AG08396 (cell line): ENCODE measurements at regions not wholly inside any gene's neighbourhood (a gene's known extent, or its start where the extent isn't known, plus 50 kb on each side); places are given as distances from the start of the nearest gene placed in this dataset.
"Not testable (repeated sequence)": the region's sequence is repeated elsewhere in the genome, so short reads cannot be mapped to it uniquely, and the experiment has no call there.

Source experiments
- DNase-seq: peaks from one replicate; pipeline ENCODE4 v3.0.0; 2012; ENCODE audit warnings: low spot score, mixed read lengths

DNA sequence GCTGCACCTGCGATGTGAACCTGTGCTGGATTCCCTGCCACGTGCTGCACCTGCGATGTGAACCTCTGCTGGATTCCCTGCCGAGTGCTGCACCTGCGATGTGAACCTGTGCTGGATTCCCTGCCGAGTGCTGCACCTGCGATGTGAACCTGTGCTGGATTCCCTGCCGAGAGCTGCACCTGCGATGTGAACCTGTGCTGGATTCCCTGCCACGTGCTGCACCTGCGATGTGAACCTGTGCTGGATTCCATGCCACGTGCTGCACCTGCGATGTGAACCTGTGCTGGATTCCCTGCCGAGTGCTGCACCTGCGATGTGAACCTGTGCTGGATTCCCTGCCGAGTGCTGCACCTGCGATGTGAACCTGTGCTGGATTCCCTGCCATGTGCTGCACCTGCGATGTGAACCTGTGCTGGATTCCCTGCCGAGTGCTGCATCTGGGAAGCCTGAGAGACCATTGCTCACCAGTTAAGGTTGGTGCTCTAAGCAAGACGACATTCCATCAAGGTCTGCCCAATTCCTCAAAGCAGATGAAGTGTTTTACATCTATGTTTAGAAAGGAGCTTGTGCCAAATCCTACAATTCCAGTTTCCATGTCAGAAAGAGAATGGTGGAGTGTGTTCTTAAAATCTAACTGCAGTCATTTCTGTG, 176.5 kb upstream of the B3GAT1 start:
- DNase-seq, result not testable (repeated sequence)

DNA sequence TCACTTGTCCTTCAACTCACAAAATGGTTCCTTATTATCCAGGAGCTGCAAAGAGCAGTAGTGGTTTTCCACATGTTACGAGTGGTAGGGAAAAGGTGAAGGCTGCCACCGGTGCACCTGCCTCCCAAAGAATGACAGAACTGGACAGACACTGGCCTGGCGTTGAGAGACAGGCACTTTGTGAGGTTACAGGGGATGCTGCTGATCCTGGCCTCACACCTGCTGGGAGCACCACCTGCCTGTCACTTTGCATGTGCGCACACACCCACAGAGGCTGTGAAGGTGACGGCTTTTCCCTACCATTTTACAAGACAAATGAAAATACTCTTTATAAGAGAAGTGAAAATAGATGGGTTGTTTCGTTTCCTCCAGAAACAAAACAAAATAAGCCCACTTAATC, 175.3 kb upstream of the B3GAT1 start:
- DNase-seq, result no peak

DNA sequence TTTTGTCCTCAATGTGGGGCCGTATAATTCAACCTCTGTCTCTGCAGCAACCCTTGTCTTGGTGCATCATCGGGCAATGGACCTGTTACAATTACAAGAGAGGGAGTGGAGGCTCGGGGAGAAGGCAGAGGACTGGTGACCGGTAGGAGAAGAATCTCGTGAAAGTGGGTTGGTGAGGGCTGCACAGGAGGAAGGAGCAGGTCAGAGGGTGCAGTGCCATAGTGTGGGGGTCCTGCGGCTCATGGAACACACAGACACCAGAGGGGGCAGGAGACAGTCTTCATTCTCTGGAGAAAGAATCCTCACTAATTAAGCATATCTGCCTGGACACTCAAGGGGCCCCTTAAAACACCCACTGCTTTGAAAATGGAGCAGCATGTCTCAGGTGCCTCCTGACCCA, 174.7 kb upstream of the B3GAT1 start:
- DNase-seq, result no peak

DNA sequence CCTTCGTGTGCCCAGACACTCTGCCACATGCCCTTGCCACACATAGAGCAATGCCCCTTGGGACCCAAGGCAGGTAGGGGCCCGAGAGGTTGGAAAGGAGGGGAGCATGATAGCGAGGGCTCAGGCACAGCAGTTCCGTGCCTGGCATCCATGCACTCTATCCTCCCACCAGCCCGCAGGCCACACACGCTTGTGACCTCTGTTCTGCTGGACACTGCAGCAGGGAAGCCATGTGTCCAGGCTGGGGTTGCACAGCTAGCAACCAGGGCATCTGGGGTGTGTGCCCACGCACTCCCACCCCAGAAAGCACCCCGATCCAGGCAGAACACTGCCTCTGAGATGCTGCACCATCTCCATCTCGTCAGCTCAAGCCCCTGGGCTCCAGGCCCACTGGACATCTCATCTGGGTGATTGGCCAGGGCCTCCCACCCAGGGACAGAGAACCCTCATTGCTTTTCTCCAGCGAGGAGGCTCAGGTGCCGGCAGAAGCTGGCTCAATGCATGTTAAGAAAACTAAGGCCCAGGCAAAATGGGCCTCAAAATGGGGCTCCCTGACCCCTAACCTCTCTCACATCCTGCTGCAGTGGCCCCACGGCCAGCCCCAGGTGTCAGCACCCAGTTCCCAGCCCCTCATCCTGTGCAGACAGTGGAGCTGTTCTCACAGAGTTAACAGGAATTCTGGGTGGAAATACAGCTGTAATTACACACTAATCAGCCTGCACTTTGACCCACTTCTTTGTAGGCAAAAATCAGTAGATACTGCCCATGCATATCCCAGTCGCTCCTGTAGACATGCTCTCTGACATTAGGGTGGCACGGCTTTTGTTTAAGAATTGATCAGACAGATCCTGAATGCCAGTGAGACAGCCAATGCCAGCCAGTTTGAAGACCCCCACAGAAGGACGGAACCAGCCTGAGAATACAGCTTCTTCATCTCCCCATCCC, 173.9 kb upstream of the B3GAT1 start:
- no peak for DNase-seq

DNA sequence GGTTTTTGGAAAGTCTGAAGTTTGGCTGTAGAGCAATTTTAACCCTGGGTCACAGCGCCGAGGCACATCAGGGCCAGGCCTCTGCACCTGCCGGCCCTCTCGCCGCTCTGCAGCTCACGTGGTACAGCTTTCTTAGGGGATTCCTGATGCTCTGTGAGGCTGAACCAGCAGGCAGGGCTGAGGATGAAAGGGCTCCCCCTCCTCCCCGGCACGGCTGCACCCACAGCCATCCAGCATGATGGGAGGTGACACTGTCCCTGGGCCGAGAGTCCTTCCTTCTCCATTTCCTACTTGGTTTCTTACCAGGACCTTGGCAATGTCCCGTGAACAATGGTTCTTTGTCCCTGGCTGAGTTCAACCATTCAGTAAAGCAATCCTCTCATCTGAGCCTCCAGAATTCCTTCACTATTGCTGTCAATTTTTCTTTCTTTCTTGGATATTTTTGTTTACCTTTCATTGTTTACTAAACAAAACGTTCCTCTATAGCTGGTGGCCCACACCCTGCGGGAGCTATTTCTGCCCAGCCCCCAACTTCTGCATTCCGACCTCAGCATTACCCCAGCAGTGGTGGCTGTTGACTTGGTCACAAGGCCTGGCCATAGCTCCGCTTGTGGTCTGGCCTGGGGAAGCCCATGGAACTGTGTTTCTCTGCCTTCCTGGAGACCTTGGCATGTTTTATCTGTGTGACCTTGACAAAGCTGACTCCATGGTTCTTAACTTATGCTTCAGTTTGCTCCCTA, 172.8 kb upstream of the B3GAT1 start:
- no peak for DNase-seq

DNA sequence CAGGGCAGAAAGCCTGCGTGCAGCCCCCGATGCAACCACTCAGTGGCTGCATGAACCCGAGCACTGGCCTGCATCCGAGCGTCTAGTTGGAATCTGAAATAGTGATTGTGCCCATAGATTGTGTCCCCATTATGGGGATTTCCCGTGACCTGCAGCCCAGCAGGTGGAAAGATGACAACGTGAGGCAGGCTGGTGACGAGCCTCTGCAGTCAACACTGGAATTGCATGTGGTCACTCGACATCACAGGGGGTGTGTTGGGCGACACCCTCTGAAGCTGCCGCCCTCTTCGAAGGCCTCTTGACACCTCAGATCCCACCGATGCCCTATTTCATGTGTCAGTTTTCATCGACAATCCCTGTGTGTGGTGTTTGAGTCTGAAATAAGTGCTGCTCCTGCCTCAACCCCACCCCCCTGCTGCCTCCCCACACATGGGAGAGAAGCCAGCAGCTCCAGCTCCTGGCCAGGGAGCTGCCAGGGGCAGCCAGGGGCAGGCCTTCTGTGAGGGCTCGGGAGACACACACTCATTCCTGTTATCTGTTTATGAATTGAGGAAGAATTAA, 172.0 kb upstream of the B3GAT1 start:
- no peak for DNase-seq

DNA sequence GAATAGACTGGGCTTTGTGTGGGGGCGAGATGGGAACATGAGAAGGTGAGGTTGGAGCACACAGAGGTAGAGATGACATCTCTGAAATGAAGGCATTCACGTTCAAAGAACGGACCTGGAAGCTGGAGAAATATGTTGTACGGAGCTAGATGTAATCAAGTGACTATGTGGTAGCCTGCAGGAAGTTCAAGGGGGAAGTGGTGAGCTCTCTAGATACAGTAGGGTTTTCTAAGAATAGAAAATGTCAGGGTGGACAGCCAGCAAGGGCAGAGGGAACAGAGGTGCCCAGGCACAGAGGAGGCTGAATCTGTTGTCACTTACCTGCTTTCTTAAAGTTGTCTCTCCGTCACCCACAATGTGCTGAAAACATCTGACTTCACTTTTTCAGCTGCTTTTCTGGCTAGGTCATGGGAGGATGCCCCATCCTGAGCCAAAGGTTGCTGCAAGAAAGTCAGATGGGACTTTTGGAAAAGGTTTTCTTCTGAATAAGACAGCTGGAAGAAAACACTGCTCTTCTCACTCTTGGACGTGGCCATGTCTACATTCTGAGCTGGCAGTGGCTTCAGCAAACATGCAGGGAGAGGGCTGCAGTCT, 171.5 kb upstream of the B3GAT1 start:
- DNase-seq, result no peak

DNA sequence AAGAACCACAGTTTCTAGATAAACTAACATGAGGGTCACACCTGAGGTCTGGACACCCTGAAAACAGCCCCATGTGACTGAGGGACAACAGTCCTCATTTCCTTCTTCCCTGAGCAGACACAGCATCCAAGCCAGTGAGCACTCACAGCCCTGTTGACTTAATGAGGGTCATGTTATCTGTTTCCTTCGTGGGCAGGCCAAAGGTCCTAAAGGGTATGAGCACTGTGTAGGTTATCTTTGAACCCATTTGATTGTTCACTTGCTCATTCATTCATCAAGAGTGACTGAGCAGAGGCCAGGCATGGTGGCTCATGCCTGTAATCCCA, 170.7 kb upstream of the B3GAT1 start:
- no peak for DNase-seq

DNA sequence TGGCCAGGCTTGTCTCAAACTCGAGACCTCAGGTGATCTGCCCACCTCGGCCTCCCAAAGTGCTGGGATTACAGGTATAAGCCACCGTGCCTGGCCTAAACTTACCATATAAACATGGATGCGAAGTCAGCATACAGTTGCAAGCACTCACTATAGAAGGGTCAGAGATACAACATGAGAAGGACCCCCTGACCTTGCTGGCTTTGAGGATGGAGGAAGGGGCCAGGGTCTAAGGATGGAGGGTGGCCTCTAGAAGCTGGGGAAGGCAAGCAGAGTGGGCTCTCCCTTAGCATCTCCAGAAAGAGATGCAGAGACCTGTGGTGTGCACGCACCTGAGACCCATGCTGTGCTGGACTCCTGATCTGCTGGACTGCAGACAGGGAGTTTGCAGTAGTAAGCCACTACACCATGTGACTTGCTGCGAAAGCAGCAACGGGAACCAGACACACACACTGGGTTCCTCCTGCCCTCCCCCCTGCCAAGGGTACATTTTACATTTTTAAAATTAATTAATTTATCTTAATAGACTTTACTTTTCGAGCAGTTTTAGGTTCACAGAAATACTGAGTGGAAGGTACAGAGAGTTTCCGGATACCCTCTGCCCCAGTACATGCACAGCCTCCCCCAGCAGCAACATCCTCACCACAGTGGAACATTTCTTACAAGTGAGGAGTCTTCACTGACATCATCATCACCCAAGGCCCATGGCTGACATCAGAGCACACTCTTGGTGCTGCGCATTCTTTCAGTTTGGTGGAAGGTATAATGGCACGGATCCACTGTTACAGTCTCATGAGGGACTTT, 170.1 kb upstream of the B3GAT1 start:
- no peak for DNase-seq

DNA sequence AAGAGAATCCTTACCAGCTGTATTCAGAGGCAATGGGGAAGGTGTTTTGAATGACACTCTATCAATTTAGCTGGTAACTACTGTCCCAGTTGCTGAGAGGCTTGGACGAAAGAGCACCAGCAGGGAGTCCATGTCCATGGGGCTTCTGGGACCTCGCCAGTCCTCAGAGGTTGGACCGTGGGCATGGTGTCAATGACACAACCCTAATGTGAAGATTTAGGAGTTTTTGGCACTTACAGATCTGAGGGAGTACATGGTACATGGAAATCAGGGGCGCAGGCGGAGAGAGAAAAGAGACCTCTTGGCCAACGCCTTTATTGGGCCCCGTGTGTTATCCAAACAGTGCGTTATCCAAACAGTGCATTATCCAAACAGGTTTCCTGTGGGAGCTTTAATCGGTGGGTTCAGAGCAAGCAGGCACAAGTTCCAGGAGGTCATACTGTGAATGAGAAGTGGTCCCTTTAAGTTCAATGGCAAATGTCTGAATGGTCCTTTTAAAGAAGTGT, 169.1 kb upstream of the B3GAT1 start:
- no peak for DNase-seq

DNA sequence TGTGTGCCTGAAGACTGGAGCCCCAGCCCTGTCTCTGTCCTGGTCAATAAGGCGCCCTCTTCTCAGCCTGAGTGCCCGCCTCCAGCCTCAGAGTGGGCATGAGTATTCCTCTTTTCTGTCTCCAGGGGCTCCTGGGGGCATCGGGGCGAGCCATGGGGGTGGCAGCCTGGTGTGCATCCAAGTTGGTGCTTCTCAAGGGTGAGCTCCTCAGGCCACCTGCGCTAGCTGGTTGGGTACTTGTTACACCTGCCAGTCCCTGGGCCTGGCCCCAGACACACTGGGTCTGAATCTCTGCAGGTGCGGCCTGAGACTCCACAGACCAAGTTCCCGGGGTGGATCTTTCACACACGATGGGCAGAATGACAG, 168.6 kb upstream of the B3GAT1 start:
- no peak for DNase-seq

DNA sequence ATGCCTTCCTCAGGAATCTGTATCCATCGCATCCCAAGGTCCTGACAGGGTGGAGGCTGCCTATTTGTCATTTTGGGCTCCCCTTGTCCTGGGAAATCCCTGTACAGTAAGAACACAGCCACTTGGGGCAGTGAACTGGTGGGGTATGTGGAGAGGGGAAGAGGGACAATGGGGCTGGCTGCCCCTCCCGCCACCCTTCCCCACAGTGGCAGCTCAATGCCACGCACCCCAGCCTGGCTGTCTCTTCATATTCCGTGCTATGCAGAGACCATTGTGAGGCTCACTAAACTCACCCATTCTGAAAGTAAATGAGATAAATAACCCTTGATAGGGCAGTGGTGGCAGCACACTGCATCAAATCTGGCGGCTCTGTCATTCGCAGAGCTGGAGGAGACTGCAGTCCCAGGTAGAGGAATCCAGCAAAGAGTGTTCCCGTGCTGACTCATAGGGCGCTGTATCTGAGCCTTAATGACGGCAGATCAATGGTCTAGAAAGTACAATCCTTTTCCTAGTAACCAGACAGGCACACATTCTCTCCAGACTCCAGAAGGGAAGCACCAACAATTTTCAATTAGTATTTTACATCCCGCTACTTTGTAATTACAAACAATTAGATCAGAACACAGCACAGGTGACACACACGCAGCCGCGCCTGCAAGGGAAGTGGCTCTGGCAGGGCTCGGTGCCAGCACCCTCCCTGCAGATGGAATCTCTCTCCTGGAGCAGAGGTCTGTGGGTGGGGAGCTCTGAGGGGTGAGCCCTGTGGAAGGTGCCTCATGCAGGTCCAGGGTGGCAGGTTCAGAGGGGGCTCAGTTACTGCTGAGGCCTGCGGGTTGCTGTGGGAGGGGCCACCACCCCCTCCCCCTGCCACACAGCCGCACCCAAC, 167.9 kb upstream of the B3GAT1 start:
- DNase-seq, result no peak

DNA sequence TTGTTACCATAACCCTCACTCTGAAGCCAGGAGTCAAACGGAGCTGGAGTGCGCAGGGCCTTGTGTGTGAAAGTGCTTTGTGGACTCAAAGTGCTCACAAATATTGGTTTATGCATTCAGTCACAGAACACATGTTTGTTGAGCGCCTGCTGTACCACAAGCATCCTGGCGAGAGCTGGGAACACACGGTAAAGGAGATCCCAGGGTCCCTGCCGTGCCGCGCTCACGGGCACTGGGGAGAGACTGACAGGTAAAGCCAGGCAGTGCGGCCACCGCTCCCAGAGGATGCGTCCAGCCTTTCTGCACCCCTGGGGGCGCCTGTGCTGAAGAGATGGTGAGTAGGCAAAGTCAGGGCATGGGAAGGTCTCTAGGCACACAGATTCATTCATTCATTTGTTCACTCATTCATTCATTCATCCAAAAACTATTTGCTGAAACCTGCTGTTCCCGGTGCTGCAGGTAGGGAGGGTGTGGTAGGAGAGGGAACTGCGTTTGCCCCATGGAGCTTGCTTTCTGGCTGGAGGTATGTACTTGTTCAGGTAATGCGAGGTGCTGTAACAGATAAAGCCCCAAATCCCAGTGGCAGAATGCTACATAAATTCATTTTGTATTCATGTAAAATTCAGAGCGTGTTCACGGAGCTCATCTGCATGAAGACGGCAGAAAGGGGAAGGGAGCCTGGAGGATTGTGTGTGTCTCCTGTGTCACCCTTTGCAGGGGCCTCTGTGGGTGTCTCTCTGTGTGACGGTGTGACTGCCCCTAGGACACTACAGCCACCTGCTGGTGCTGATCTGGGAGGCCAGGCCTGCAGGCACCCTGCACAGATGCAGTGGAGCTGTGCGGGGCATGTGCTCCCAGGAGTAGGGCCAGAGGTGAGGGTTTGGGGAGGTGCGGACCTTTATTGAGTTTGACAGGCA, 167.0 kb upstream of the B3GAT1 start:
- DNase-seq, result no peak

DNA sequence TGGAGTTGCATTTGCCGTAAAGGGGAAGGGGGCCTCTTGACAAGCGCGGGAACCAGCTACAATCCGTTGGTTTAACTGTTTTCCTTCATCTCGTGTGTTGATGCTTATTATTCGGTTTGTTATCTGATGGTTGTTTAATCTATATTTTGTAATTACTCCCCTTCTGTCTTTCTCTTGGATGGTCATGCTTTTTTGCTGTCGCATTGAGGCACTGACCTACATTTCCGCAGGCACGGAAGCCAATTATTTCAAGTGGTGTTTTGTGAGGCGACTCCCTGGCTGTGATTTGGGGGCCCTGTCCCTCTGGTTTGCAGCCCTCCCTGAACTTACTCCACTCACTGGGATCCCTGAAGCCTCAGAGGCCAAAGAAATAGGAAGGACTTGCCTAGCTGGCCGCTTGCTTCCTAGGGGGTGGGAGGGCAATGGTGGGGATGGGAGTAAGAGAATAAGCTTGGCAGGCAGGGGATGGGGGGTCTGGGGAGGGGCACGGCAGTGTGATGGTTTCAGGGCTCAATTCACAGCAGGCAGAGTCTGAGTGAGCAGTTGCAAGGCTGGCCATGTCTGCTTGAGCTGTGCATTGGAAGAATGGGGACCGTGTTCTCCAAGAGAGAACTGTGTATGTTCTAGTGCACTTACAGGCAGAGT, 165.8 kb upstream of the B3GAT1 start:
- DNase-seq, result no peak

DNA sequence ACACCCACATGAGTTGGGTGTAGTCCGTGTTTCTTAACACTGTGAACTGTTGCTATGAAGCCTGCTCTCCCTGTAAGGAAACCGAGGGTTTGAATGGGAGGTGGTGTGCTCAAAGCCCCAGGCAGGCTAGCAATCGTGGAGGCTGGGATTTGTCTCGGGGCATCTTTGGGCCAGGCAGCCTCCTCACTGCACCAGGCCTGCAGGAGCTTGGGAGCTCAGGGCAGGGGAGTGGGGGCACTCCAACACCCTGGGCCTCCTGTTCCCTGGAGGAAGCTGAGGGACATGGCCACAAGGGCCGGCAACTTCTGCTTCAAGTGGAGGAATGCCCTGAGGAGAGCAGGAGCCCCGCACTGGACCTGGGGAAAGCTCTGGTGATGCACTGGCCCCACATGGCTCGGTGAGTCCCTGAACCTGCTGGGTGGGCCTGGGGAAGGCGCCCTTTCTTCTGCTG, 164.7 kb upstream of the B3GAT1 start:
- DNase-seq, result no peak

DNA sequence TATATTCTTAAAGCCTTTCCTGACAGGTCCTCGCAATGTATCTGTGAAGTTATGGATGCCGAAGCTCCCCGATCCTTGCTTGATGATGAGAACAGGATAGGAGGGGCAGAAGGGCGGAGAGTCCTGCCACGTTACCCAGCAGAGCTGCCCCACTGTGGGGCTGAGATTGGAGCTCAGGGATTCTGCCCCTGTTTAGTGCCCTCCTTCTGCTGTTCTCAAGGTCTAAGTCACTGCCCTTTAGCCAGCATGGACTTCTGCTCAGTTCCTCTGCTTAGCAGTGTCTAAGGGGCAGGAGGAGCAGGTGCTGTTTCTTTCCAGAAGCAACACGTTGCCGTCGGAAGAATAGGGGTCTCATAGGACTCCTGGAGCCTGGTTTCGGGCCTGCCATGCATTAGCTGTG, 164.2 kb upstream of the B3GAT1 start:
- DNase-seq, result no peak

DNA sequence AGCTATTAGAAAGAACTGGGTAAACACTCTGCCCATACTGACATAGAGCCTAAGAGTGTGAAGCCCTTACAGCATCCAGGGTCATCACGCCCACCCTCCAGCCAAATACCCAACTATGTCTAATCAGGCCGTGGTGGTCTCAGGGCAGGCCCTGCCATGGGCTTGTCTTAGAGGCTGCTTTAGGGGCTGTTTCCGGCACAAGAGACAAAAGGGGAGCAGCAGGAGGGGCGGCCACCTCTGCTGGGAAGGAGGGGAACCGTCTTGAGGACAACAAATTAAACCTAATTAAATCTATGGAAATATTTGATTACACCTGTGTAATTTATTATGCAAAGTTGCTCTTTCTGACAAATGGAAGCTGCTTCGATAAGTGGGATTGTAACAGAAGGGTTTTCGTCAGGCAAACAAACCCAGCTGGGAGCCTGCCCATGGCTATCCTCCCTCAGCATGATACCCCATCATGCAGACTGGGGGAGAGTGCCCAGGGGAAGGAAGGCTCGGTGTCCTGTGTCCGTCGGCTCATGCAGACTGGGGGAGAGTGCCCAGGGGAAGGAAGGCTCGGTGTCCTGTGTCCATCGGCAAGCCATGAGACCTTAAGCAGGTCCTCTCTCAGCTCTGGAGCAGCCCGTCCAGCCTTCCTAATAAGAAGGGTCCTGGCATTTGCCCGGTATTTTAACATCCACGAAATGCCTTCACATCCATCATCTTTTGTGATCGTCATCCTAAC, 163.6 kb upstream of the B3GAT1 start:
- no peak for DNase-seq

DNA sequence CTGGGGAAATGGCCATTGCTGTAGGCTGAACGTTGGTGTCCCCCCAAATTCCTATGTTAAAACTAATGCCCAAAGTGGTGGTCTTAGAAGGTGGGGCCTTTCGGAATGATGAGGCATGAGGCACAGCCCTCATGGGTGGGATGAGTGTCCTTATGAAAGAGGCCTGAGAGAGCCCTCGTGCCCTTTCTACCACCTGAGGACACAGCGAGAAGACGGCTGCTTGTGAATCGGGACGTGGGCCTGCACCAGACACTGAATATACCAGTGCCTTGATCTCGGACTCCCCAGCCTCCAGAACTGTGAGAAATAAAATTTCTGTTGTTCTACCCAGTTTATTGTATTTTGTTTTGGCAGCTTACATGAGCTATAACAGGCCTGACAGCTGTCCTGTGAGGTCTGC, 162.9 kb upstream of the B3GAT1 start:
- no peak for DNase-seq
